HL-60 (cell line): ENCODE measurements at regions not wholly inside any gene's neighbourhood (a gene's known extent, or its start where the extent isn't known, plus 50 kb on each side); places are given as distances from the start of the nearest gene placed in this dataset.

Source experiments
- GABPA ChIP-seq: IDR thresholded peaks from 2 replicates; pipeline ENCODE4 v1.6.1; 2012; ENCODE audit warnings: low read depth
- POLR2AphosphoS5 ChIP-seq: IDR thresholded peaks from 2 replicates; pipeline ENCODE4 v1.6.1; 2012; ENCODE audit warnings: low read depth
- SPI1 ChIP-seq: IDR thresholded peaks from 2 replicates; pipeline ENCODE4 v1.6.1; 2012; ENCODE audit warnings: low read depth, mild to moderate bottlenecking, borderline replicate concordance
- TF ChIP-seq, protein P1 (sequence below): IDR thresholded peaks from one replicate; pipeline ENCODE4 v1.5.1; 2011; ENCODE audit warnings: low read length, control low read depth, inconsistent platforms; ENCODE audit not compliant: insufficient read depth
- TF ChIP-seq, protein P2 (sequence below): IDR thresholded peaks from 2 replicates; pipeline ENCODE4 v1.6.1; 2012; ENCODE audit warnings: low read depth; ENCODE audit not compliant: insufficient replicate concordance

DNA sequence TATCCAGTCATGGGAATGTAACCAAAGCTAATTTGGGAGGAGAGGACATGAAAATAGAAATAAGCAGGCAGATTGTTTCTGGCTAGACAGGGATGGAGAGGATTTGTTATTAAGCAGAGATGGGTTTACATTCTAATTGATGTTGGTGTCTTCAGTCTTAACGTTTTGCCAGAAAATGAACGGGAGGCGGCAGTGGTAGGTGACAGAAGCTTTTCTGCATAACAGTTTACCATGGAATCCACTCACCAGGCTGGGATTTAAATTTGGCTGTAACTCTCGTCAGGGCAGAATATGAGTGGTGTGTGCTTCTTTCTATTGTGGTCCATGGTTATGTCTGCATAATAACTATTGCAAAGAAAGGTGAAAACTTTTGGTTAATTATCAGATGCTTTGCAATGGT lies 50.2 kb upstream of the OTX2 start:
- TF ChIP-seq, protein P1, sequence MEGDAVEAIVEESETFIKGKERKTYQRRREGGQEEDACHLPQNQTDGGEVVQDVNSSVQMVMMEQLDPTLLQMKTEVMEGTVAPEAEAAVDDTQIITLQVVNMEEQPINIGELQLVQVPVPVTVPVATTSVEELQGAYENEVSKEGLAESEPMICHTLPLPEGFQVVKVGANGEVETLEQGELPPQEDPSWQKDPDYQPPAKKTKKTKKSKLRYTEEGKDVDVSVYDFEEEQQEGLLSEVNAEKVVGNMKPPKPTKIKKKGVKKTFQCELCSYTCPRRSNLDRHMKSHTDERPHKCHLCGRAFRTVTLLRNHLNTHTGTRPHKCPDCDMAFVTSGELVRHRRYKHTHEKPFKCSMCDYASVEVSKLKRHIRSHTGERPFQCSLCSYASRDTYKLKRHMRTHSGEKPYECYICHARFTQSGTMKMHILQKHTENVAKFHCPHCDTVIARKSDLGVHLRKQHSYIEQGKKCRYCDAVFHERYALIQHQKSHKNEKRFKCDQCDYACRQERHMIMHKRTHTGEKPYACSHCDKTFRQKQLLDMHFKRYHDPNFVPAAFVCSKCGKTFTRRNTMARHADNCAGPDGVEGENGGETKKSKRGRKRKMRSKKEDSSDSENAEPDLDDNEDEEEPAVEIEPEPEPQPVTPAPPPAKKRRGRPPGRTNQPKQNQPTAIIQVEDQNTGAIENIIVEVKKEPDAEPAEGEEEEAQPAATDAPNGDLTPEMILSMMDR, result no peak
- TF ChIP-seq GABPA (no peak), POLR2AphosphoS5 (no peak), SPI1 (no peak)
- TF ChIP-seq, protein P2, sequence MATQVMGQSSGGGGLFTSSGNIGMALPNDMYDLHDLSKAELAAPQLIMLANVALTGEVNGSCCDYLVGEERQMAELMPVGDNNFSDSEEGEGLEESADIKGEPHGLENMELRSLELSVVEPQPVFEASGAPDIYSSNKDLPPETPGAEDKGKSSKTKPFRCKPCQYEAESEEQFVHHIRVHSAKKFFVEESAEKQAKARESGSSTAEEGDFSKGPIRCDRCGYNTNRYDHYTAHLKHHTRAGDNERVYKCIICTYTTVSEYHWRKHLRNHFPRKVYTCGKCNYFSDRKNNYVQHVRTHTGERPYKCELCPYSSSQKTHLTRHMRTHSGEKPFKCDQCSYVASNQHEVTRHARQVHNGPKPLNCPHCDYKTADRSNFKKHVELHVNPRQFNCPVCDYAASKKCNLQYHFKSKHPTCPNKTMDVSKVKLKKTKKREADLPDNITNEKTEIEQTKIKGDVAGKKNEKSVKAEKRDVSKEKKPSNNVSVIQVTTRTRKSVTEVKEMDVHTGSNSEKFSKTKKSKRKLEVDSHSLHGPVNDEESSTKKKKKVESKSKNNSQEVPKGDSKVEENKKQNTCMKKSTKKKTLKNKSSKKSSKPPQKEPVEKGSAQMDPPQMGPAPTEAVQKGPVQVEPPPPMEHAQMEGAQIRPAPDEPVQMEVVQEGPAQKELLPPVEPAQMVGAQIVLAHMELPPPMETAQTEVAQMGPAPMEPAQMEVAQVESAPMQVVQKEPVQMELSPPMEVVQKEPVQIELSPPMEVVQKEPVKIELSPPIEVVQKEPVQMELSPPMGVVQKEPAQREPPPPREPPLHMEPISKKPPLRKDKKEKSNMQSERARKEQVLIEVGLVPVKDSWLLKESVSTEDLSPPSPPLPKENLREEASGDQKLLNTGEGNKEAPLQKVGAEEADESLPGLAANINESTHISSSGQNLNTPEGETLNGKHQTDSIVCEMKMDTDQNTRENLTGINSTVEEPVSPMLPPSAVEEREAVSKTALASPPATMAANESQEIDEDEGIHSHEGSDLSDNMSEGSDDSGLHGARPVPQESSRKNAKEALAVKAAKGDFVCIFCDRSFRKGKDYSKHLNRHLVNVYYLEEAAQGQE, result no peak
